OCI-LY1 (cell line): ENCODE measurements at regions not wholly inside any gene's neighbourhood (a gene's known extent, or its start where the extent isn't known, plus 50 kb on each side); places are given as distances from the start of the nearest gene placed in this dataset.

Experiments
- CTCF ChIP-seq: fragments of 200-600 bp; sonication (generic), shearing (Covaris generic); IDR thresholded peaks from 2 replicates; pipeline ENCODE4 v1.5.1; 2017; ENCODE audit warnings: mild to moderate bottlenecking, antibody characterized with exemption, low read length, moderate library complexity, mixed read lengths
- EZH2 ChIP-seq: fragments of 200-600 bp; sonication (generic), shearing (Covaris generic); IDR thresholded peaks from 2 replicates; pipeline ENCODE4 v1.8.0; 2017; ENCODE audit warnings: borderline replicate concordance, mixed run types, mild to moderate bottlenecking, antibody characterized with exemption, low read length, moderate library complexity, mixed read lengths

- no peak for TF ChIP-seq CTCF
- TF ChIP-seq EZH2, result no peak
Measured at GRCh38 chr10:124343351-124344265, 75.1 kb downstream of the OAT start.
